ENCODE measurements at regions not wholly inside any gene's neighbourhood (a gene's known extent, or its start where the extent isn't known, plus 50 kb on each side); places are given as distances from the start of the nearest gene placed in this dataset.
"Not testable (repeated sequence)": the region's sequence is repeated elsewhere in the genome, so short reads cannot be mapped to it uniquely, and the experiment has no call there.

GRCh38 chr7:76854631-76855030 lies 177.5 kb downstream of the SPDYE17 start:
- ATAC-seq, DNase-seq, H3K27me3 Mint-ChIP-seq, POLR2A ChIA-PET, H3K27ac Mint-ChIP-seq, H3K9me3 Mint-ChIP-seq, H3K4me3 Mint-ChIP-seq, H3K36me3 Mint-ChIP-seq, H3K4me1 Mint-ChIP-seq: not testable (repeated sequence)

DNA sequence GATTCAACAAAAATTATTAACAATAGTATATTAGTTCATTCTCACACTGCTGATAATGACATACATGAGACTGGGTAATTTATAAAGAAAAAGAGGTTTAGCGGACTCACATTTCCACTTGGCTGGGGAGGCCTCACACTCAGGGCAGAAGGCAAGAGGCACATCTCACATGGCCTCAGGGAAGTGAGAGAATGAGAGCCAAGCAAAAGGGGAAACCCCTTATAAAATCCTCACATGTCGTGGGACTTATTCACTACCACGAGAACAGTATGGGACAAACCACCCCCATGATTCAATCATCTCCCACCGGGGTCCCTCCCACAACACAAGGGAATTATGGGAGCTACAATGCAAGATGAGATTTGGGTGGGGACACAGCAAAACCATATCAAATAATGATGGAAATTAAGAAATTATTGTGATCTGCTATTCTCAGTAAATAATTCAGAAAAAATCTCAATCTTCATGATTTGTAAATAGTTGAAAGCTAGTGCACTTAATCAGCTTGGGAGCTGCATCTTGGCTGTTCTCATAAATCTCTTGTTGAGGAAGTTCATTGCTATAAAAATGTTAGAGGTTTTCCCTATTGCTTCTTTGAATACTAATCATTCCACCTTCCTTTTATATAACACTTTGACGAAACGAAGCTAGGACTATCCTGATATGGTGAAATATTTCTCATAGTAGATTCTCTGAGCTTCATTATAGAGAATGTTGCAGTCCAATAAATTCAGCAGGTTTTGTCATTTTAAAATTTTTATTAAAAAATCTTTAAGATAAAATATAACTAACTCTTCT lies 179.2 kb downstream of the SPDYE17 start:
- H3K27ac Mint-ChIP-seq, H3K9me3 Mint-ChIP-seq, H3K4me3 Mint-ChIP-seq, POLR2A ChIA-PET, DNase-seq, H3K27me3 Mint-ChIP-seq, H3K4me1 Mint-ChIP-seq, H3K36me3 Mint-ChIP-seq, ATAC-seq: not testable (repeated sequence)

GRCh38 chr7:76852362-76852761 lies 179.8 kb downstream of the SPDYE17 start:
- H3K36me3 Mint-ChIP-seq = not testable (repeated sequence)

DNA sequence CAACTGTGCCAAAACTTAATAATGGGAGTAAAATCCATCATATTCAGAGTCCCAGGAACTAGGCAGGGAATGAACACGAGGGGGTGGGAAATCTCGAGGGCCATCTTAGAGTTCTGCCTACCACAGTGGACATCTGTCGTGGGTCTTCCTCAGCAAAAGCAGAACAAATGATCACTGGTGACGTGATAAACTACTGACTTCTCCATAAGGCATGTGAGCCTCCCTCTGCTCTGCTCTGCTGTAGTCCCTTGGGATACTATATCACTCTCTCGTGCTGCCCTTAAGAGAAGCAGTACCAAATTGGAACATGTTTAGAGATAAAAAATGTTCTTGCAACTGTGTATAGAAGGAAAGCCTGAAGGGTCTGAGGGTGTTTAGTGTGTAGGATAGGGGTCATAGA lies 180.5 kb downstream of the SPDYE17 start:
- POLR2A ChIA-PET, H3K9me3 Mint-ChIP-seq, DNase-seq, H3K36me3 Mint-ChIP-seq, H3K4me1 Mint-ChIP-seq, ATAC-seq, H3K27me3 Mint-ChIP-seq, H3K27ac Mint-ChIP-seq, H3K4me3 Mint-ChIP-seq: not testable (repeated sequence)

More at GRCh38 chr7:76852362-76852761, 179.8 kb downstream of the SPDYE17 start:
- H3K27ac Mint-ChIP-seq, ATAC-seq, H3K9me3 Mint-ChIP-seq, POLR2A ChIA-PET, H3K27me3 Mint-ChIP-seq, H3K4me3 Mint-ChIP-seq, H3K4me1 Mint-ChIP-seq, DNase-seq: not testable (repeated sequence)

- H3K9me3 Mint-ChIP-seq, H3K36me3 Mint-ChIP-seq, POLR2A ChIA-PET, DNase-seq, ATAC-seq, H3K4me3 Mint-ChIP-seq, H3K27me3 Mint-ChIP-seq, H3K4me1 Mint-ChIP-seq, H3K27ac Mint-ChIP-seq: not testable (repeated sequence)
Observed at GRCh38 chr7:76849887-76850563, 182.1 kb downstream of the SPDYE17 start.

DNA sequence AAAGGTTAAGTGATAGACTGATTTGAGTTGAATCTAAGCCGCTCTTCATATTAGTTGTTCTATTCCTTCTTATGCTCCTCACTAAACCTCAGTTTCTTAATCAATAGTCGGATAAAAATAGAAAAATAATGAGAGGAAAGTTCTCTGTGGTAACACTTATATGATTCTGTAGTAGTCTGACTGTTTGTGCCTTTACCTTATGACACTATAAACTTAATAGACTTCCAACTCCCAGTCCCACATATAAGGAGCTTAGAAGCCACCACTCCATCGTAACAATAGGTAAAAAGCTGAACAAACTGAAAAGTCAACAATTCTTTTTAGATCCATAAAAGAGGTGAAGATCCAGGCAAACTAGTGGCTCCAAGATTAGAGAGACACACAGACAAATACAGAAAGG lies 192.3 kb downstream of the SPDYE17 start:
- H3K27me3 Mint-ChIP-seq, H3K4me1 Mint-ChIP-seq, H3K27ac Mint-ChIP-seq, DNase-seq, POLR2A ChIA-PET, ATAC-seq, H3K4me3 Mint-ChIP-seq: not testable (repeated sequence)
- Mint-ChIP-seq H3K36me3 (peaks cover 4 to 22% (median 20%) of the 10 kb centered on the region in 3 donors), H3K9me3 (peaks cover 8 to 37% (median 19%) of the 10 kb centered on the region in 9 donors)

DNA sequence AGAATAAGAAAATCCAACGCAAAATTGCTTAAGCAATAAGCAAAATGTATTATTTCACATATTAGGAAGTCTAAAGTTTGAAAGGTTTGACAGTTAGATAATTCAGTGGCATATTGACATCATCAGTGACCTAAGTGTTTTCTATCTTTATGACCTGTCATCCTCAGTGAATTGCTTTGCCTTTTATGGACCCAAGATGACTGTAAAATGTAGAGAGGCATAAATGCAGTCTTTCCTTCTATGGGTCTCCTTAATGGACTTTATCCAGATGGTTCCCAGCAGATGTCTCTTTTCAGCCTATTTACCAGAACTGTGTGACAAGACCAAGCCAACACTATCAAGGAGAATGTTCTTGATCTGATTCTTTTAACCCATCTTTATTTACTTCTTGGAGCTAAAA lies 192.9 kb downstream of the SPDYE17 start:
- H3K4me1 Mint-ChIP-seq, H3K4me3 Mint-ChIP-seq, H3K27me3 Mint-ChIP-seq, ATAC-seq, H3K27ac Mint-ChIP-seq, POLR2A ChIA-PET, DNase-seq: not testable (repeated sequence)
- peaks cover 8 to 37% (median 19%) of the 10 kb centered on the region in 9 donors for H3K9me3 Mint-ChIP-seq
- H3K36me3 Mint-ChIP-seq = peaks cover 4 to 22% (median 20%) of the 10 kb centered on the region in 3 donors

- DNase-seq, H3K27ac Mint-ChIP-seq, ATAC-seq, POLR2A ChIA-PET, H3K4me3 Mint-ChIP-seq, H3K4me1 Mint-ChIP-seq, H3K27me3 Mint-ChIP-seq: not testable (repeated sequence)
- Mint-ChIP-seq H3K9me3 (peaks cover 8 to 37% (median 19%) of the 10 kb centered on the region in 9 donors), H3K36me3 (peaks cover 4 to 22% (median 20%) of the 10 kb centered on the region in 3 donors)
Observed at GRCh38 chr7:76838357-76838756, 193.8 kb downstream of the SPDYE17 start.

GRCh38 chr7:76829233-76829632 lies 202.2 kb upstream of the POMZP3 start:
- H3K27me3 Mint-ChIP-seq = peaks cover 0 to 16% (median 2%) of the 10 kb centered on the region in 5 donors
- H3K4me1 Mint-ChIP-seq, ATAC-seq, POLR2A ChIA-PET, H3K9me3 Mint-ChIP-seq, H3K27ac Mint-ChIP-seq, DNase-seq, H3K36me3 Mint-ChIP-seq, H3K4me3 Mint-ChIP-seq: not testable (repeated sequence)

DNA sequence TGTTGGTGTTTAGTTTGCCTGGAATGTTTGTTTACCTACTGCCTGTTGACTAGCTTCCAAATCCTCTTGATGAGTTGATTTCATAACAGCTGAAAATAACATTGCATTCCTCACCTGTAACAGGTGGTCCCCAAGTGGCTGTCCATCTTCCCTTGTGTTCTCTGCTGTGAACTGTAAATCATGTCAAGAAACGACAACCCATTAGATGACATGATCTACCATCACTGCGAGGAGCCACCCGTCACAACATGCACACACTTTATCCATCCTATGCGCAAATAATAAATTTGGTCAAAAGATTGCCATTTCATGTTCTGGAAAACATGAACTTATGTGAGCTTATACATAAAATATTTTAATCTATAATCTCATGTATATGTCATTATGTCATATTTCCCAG lies 199.1 kb upstream of the POMZP3 start:
- H3K4me3 Mint-ChIP-seq, H3K27ac Mint-ChIP-seq, H3K4me1 Mint-ChIP-seq, POLR2A ChIA-PET, DNase-seq, H3K36me3 Mint-ChIP-seq, ATAC-seq, H3K9me3 Mint-ChIP-seq: not testable (repeated sequence)
- H3K27me3 Mint-ChIP-seq = peaks cover 0 to 16% (median 2%) of the 10 kb centered on the region in 5 donors

DNA sequence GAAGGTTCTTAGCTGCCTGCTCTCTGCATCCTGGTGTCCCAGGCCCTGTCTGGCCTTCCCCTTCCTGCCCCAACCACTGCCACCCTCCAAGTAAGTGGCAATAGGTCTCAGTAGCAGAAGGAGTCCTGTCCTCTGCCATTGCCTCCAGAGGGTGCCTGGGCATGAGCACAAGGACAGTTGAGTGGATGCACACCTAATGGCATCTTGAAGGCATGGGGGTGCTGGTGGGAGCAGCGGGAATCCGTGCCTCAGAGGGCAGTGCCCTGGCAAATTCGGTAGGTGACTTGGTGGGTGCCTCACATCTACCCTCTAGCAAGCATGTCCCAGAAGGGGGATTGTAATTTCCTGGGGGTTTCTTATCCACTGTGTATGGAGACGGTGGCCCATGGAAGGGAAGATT lies 182.8 kb upstream of the POMZP3 start:
- POLR2A ChIA-PET, H3K4me3 Mint-ChIP-seq, H3K36me3 Mint-ChIP-seq, H3K4me1 Mint-ChIP-seq, H3K9me3 Mint-ChIP-seq, H3K27me3 Mint-ChIP-seq, ATAC-seq, DNase-seq, H3K27ac Mint-ChIP-seq: not testable (repeated sequence)

GRCh38 chr7:76807588-76808100 lies 180.6 kb upstream of the POMZP3 start:
- H3K4me3 Mint-ChIP-seq, DNase-seq, H3K4me1 Mint-ChIP-seq, POLR2A ChIA-PET, ATAC-seq, H3K36me3 Mint-ChIP-seq, H3K9me3 Mint-ChIP-seq, H3K27ac Mint-ChIP-seq, H3K27me3 Mint-ChIP-seq: not testable (repeated sequence)

DNA sequence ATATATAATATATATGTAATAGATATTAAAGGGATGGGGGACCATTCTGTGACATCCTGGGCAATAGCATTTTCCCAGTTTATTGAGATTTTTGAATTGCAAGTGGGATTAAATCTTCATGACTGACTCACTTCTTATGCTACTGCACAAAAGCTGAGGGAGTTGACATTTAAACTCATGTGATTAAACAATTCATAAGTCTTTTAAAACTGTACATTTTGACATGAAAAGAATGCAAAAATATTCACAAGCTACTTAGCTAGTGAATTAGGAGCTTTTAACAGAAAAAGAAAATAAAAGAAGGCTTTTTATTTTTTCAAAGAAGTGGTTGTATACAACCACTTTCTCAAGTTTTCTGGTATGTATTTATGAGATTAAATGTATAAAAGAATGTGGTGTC lies 179.4 kb upstream of the POMZP3 start:
- POLR2A ChIA-PET, H3K27ac Mint-ChIP-seq: not testable (repeated sequence)

More for the DNA sequence above, 179.4 kb upstream of the POMZP3 start:
- not testable (repeated sequence) for H3K4me1 Mint-ChIP-seq, ATAC-seq, H3K4me3 Mint-ChIP-seq, H3K27me3 Mint-ChIP-seq, H3K9me3 Mint-ChIP-seq, DNase-seq, H3K36me3 Mint-ChIP-seq

All from naive thymus-derived CD8-positive, alpha-beta T cell (primary cell).